ENCODE measurements at regions not wholly inside any gene's neighbourhood (a gene's known extent, or its start where the extent isn't known, plus 50 kb on each side); places are given as distances from the start of the nearest gene placed in this dataset.

GRCh38 chr3:106578911-106579310 lies 710.1 kb upstream of the CBLB start:
- no peaks in the 10 kb centered on the region for H3K4me1 ChIP-seq (ENCODE audit: control insufficient read depth in 4 of 4, insufficient read depth in 4 of 4, low read length in 3 of 4)
- no peak for DNase-seq (ENCODE audit: low spot score)
- no peak overlapping the region for H3K4me3 ChIP-seq (ENCODE audit: low read depth in 1 of 3, low read length in 3 of 3)
- no peaks in the 10 kb centered on the region for H3K9me3 ChIP-seq (ENCODE audit: control insufficient read depth in 4 of 4, low read length in 3 of 4)
- 84% methylated on average over 1 of the region's 1 CpG for WGBS
- TF ChIP-seq SP1 (IDR thresholded peaks at IDR 0.05), result no peak
- TF ChIP-seq, protein P1, sequence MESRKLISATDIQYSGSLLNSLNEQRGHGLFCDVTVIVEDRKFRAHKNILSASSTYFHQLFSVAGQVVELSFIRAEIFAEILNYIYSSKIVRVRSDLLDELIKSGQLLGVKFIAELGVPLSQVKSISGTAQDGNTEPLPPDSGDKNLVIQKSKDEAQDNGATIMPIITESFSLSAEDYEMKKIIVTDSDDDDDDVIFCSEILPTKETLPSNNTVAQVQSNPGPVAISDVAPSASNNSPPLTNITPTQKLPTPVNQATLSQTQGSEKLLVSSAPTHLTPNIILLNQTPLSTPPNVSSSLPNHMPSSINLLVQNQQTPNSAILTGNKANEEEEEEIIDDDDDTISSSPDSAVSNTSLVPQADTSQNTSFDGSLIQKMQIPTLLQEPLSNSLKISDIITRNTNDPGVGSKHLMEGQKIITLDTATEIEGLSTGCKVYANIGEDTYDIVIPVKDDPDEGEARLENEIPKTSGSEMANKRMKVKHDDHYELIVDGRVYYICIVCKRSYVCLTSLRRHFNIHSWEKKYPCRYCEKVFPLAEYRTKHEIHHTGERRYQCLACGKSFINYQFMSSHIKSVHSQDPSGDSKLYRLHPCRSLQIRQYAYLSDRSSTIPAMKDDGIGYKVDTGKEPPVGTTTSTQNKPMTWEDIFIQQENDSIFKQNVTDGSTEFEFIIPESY (IDR thresholded peaks at IDR 0.05), result no peak
- peaks cover 0 to 2% (median 0%) of the 10 kb centered on the region in 4 donors for H3K27me3 ChIP-seq (ENCODE audit: control insufficient read depth in 4 of 4, insufficient read depth in 4 of 4, low read length in 3 of 4)
- no peaks in the 10 kb centered on the region for H3K36me3 ChIP-seq (ENCODE audit: control insufficient read depth in 4 of 4, insufficient read depth in 3 of 4, low read depth in 1 of 4, low read length in 3 of 4)
- no peak overlapping the region for H3K27ac ChIP-seq (ENCODE audit: low read depth in 1 of 2, low read length in 2 of 2)
- H3K9ac ChIP-seq (ENCODE audit: low read depth in 1 of 2, low read length in 2 of 2), result no peak overlapping the region

DNA sequence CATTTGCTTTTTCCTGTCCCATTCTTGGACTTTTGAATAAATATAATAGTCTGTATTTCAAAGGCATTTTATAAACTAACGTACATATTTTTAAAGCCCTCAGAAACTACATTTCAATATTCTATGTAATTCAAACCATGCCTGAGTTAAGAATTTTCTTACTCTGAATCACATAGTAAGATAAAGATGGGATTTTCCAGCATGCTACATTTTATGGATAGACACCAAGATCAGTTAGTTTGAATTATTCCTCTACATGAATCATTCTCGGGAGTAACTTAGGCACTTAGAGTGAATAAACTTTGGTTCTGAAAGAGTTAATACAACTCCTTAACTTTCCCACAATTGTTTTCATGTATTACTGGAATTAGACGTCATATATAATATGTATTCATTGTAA lies 713.3 kb upstream of the CBLB start:
- H3K36me3 ChIP-seq (ENCODE audit: control insufficient read depth in 4 of 4, insufficient read depth in 3 of 4, low read depth in 1 of 4, low read length in 3 of 4), result no peaks in the 10 kb centered on the region
- H3K4me1 ChIP-seq (ENCODE audit: control insufficient read depth in 4 of 4, insufficient read depth in 4 of 4, low read length in 3 of 4), result no peaks in the 10 kb centered on the region
- no peak overlapping the region for H3K27ac ChIP-seq (ENCODE audit: low read depth in 1 of 2, low read length in 2 of 2)
- H3K4me3 ChIP-seq (ENCODE audit: low read depth in 1 of 3, low read length in 3 of 3), result no peak overlapping the region
- H3K9ac ChIP-seq (ENCODE audit: low read depth in 1 of 2, low read length in 2 of 2), result no peak overlapping the region
- H3K9me3 ChIP-seq (ENCODE audit: control insufficient read depth in 4 of 4, low read length in 3 of 4), result no peaks in the 10 kb centered on the region
- TF ChIP-seq JUND (IDR thresholded peaks at IDR 0.05) (no peak), GABPA (IDR thresholded peaks at IDR 0.05 in 1 of 2, conservative IDR thresholded peaks at IDR 0.05 in 1 of 2) (no peak), MAX (IDR thresholded peaks at IDR 0.05) (no peak), FOXA2 (IDR thresholded peaks at IDR 0.05) (no peak), RXRA (IDR thresholded peaks at IDR 0.05) (no peak), HNF4A (conservative IDR thresholded peaks at IDR 0.05) (no peak), NR2F2 (IDR thresholded peaks at IDR 0.05) (no peak), ATF3 (IDR thresholded peaks at IDR 0.05) (no peak), EGR1 (IDR thresholded peaks at IDR 0.05; ENCODE audit: low read depth in 2 of 2) (no peak), TAF1 (conservative IDR thresholded peaks at IDR 0.05) (no peak), CTCF (IDR thresholded peaks at IDR 0.05; ENCODE audit: low read depth, low read length, missing input control) (no peak)
- TF ChIP-seq, protein P1 (IDR thresholded peaks at IDR 0.05), result no peak
- peaks cover 0 to 2% (median 0%) of the 10 kb centered on the region in 4 donors for H3K27me3 ChIP-seq (ENCODE audit: control insufficient read depth in 4 of 4, insufficient read depth in 4 of 4, low read length in 3 of 4)
- WGBS, result 74% methylated on average over 3 of the region's 3 CpGs
- DNase-seq (ENCODE audit: low spot score), result no peak

Measured in liver (tissue), 8 donors.